ENCODE measurements at regions not wholly inside any gene's neighbourhood (a gene's known extent, or its start where the extent isn't known, plus 50 kb on each side); places are given as distances from the start of the nearest gene placed in this dataset.

DNA sequence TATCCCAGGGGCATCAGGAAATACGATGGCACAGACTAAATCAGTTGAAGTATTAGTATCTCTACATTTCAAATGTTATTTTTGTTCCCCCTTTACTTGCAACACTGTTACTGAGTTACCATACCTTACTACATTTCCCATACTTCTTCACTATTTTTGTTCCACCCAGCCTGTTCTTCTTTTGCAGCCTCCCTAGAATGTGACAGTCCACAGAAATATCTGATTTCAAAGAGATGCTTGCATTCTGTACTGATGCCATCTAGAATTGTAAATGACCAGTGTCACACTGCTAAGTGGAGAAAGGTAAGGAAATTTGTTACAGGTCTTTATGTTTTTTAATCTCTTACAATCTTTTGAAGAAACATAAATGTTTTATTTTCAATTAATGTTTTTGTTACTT is 279.9 kb downstream of the CCER1 start:
- TF ChIP-seq, protein P1, sequence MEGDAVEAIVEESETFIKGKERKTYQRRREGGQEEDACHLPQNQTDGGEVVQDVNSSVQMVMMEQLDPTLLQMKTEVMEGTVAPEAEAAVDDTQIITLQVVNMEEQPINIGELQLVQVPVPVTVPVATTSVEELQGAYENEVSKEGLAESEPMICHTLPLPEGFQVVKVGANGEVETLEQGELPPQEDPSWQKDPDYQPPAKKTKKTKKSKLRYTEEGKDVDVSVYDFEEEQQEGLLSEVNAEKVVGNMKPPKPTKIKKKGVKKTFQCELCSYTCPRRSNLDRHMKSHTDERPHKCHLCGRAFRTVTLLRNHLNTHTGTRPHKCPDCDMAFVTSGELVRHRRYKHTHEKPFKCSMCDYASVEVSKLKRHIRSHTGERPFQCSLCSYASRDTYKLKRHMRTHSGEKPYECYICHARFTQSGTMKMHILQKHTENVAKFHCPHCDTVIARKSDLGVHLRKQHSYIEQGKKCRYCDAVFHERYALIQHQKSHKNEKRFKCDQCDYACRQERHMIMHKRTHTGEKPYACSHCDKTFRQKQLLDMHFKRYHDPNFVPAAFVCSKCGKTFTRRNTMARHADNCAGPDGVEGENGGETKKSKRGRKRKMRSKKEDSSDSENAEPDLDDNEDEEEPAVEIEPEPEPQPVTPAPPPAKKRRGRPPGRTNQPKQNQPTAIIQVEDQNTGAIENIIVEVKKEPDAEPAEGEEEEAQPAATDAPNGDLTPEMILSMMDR (IDR thresholded peaks at IDR 0.05), result no peak
- TF ChIP-seq POLR2A (IDR thresholded peaks at IDR 0.05), result no peak
